NCI-H2196 treated with DMSO at 0.1 percent for 48 hours (cell line): ENCODE measurements at regions not wholly inside any gene's neighbourhood (a gene's known extent, or its start where the extent isn't known, plus 50 kb on each side); places are given as distances from the start of the nearest gene placed in this dataset.
A peak's percentile ranks its signal among the peaks of the same experiment; 100 is the strongest.

Experiments used
- DNase-seq: peaks from one replicate; lab custom pipeline; 2025; ENCODE audit not compliant: unreplicated experiment; lab: John Stamatoyannopoulos, UW

DNA sequence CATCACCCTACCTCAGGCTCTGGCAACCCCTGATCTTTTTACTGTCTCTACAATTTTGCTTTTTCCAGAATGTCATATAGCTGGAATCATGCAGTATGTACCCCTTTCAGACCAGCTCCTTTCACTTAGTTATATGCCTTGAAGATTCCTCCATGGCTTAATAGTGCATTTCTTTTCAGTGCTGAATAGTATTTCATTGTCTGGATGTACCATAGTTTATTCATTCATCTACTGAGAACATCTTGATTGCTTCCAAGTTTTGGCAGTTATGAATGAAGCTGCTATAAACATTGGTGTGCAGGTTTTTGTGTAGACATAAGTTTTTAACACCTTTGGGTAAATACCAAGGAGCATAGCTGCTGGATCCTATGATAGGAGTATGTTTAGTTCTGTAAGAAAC lies 50.8 kb upstream of the ANP32A start:
- no peak for DNase-seq

DNA sequence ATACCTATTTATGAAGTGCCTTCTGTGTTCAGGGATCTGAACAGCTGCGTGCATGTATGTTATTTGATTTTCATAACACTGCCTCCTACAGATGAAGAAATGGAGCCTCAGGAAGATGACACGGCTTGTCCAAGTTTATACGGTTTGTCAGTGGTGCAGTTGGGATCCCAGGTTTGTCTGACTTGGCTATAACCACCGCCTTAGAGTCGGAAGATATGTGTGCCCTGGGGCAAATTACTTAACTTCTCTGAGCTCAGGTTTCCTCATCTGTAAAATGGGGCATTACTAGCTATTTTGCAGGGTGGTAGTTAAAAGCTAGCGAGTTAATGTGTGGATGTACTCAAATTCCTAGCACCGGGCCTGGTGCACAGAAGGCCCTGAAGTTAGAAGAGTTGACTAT lies 54.1 kb upstream of the ANP32A start:
- no peak for DNase-seq

DNA sequence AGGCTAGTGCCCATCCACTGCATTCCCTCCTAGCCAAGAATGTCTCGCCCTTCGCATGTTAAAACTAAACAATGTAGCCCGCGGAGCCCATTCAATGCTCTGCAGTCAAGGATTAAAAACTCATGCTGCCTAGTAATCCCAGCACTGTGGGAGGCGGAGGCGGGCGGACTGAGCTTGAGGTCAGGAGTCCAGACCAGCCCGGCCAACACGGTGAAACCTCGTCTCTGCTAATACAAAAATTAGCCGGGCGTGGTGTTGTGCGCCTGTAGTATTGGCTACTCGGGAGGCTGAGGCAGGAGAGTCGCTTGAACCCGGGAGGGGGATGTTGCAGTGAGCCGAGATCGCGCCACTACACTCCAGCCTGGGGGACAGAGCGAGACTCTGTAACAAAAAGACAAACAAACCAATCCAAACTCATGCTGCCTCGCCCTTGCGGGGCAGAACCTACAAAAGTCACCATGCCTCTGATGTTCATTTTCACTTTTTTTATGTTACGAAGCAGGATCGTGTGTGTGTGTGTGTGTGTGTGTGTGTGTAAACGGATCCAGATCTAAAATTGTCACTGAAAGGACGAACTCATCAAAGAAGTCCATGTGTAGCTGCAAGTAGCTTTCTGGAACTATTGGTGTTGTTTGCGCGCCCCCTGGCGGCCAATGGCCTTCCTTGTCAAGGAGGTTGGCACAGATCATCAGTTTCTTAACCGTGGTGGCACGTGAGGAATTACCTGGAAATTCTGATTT lies 54.8 kb upstream of the SPESP1 start:
- DNase-seq = peak; percentile 42

DNA sequence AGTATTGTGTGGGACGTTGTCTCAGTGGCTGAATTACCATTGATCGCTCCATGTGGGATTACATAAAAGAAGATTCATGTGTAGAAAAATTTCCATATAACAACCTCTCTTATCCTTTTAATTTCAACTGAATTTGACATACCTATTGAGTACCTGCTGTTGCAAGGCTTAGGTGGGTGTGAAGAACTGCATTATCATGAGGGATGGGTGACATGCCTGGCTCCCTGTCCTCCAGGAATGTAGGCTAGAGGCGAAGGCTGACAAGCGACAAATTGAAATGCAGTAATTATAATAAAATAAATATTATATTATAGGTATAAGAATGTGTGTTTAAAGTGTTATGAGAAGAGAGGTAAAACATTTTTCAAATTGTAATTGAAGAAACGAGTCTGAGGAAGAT lies 52.7 kb upstream of the SPESP1 start:
- no peak for DNase-seq

DNA sequence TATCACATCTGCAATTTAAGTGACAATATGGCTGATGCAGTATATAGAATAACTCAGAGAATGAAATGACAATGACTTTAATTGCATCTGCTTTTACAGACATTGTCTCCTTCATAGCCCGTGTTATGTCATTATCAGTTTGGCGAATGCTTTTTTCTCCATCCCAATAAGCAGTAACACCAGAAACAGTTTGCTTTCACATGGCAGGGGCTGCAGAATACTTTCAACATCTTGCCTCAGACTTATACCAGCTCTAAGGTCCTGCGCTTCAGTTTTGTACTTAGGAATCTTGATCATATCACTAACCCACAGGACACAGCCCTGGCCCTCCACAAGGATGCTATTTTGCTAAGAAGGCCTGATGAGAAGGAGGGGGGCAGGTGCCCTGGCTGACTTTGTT lies 49.9 kb upstream of the SPESP1 start:
- DNase-seq = no peak
